CD4-positive, alpha-beta T cell treated with Interleukin-12 subunit alpha and Interleukin-12 subunit beta, for 1 hour (primary cell): ENCODE measurements at regions not wholly inside any gene's neighbourhood (a gene's known extent, or its start where the extent isn't known, plus 50 kb on each side); places are given as distances from the start of the nearest gene placed in this dataset.

Source experiments
- DNase-seq: peaks from one replicate; pipeline ENCODE4 v3.0.0-alpha.2; 2020

- DNase-seq: no peak
Observed at GRCh38 chr1:238892612-238893011, 493.8 kb upstream of the CHRM3 start.

GRCh38 chr1:238861342-238862066, 524.9 kb upstream of the CHRM3 start:
- DNase-seq: no peak

DNA sequence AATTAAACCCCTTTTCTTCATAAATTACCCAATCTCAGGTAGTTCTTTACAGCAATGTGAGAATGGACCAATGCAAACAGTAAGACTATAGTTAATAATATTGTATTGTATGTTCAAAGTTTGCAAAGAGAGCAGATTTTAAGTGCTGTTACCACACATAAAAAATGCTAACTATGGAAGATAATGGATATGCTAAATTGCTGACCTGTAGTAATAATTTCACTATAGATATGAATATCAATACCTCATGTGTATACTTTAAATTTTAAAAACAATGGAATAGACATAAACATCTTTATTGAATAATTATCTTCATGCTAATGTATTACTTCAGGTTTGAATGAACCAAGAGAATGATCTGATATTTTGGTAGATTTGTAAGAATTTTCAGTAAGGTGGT, 552.4 kb upstream of the CHRM3 start:
- DNase-seq: no peak

DNA sequence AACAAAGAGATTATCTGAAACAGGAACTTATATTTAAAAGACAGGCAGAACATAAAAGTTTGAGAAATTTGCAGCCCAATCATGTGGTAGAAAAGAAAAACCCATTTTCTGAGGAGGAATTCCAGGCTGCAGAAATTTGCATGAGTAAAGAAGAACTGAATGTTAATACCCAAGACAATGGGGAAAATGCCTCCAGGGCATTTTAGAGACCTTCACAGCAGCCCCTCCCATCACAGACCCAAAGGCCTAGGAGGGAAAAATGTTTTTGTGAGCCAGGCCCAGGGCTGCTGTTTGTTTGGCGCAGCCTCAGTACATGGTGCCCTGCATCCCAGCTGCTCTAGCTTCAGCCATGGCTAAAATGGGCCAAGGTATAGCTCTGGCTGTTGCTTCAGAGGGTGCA, 554.3 kb upstream of the CHRM3 start:
- no peak for DNase-seq

GRCh38 chr1:238830036-238830611, 556.2 kb upstream of the CHRM3 start:
- no peak for DNase-seq

DNA sequence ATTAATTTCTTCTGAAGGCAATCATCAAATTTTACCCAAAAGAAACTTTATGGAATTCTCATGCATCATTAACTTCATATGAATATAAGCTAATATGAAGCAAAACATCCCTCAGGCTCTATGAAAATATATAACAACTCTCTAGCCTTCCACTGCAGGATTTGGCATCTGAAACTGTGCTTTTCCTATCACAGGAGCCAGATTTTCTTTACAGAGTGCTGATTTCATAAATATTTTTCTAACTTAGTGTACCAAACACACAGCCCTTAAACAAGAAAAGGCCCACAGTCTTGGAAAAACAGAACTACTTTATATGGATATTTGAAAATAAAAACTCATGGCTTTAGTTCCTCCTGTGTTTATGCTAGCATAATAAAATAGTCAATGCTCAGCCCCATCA, 559.5 kb upstream of the CHRM3 start:
- no peak for DNase-seq

DNA sequence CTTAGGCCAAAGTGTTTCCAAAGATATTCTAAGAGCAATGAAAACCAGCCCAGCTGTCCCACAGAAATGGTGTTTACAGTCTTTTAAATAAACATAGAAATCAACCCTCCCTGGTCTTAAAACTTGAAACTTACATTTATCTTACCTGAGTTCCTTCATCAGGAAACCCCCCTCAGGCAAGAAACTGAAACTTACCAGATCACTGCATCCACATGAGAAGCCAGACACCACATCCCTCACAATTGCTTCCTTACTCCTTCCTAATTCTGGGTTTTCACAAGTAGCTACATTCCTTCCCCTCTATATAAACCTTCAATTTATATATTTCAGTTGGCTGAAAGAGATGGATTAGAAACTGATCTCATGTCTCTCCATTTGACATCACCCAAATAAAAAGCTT, 563.0 kb upstream of the CHRM3 start:
- DNase-seq: no peak

- DNase-seq: no peak
Observed at GRCh38 chr1:238811211-238811879, 575.0 kb upstream of the CHRM3 start.

GRCh38 chr1:238790882-238791281, 595.5 kb upstream of the CHRM3 start:
- DNase-seq: no peak

DNA sequence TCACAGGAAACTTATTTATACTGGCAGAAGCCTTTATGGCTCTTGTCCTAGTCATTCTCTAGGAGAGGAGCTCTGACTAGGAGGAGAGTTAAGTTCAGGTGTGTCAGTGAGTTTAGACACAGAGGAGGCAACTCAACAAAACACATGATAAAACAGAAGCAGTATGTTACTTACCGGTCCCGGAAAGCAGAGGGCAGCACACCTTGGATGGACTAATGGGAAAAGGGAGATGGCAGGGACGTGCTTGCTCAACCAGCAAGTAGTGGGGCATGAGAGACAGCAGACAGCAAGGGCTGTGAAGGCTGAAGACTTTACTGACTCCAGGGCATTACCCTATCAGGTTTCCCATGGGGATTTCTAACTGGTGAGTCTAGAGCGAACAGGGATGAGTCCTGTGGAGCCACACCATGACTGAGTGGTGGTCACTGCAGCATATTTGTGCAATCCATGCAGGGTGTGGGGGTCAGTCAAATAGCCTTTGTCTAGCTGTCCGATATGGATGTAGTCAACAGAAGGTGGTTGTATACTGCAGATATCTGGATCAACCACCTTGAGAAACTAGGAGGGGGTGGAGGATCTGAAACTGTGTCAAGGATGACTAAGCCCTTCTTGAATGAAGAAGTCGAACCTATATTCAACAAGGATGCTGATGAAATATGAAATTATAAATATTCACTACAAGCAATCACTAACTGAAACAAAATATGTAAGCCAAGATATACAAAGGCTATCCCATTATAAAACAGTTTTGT, 596.3 kb upstream of the CHRM3 start:
- no peak for DNase-seq

DNA sequence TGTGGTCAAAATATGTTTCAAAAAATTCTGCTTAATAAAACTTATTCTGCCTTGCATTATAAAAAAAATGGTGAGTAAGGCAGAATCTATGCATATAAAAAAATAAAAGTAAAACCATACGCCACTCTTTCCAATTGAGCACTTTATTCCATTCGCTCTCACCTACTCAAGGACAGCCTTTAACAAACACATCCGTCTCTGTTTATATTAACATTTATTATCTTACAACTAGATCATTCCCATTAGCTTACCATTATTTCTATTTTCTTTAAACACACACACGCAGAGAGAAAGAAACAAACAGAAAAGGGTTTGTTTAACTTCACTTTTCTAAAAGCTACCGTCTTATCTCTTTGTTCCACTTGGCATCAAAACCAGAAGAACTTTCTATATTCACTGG, 598.9 kb upstream of the CHRM3 start:
- DNase-seq: no peak

DNA sequence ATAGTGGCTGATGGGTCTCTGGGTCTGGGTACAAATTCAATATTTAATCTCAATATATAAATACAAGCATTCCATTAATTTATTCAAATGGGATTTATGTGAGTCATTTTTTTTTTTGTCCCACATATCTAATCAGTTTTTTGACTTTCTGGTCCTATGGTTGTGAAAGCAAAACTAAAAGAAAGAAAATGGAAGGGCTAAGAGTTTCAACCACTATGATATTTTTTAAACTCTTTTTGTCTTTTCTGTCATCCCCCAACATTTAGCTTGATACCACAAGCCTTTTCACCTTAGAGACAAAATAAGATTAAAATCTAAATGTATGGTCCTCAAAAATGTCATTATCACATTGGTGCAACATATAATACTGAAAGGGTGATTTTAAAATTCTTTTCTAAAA, 602.7 kb upstream of the CHRM3 start:
- DNase-seq: no peak

- DNase-seq: no peak
Observed at GRCh38 chr1:238779716-238780115, 606.7 kb upstream of the CHRM3 start.

GRCh38 chr1:238778113-238778512, 608.3 kb upstream of the CHRM3 start:
- no peak for DNase-seq

- DNase-seq: no peak
Observed at GRCh38 chr1:238777551-238777950, 608.8 kb upstream of the CHRM3 start.

- no peak for DNase-seq
Observed at GRCh38 chr1:238776126-238776525, 610.2 kb upstream of the CHRM3 start.

GRCh38 chr1:238772322-238772721, 614.0 kb upstream of the CHRM3 start:
- DNase-seq: no peak

GRCh38 chr1:238767321-238767720, 619.0 kb upstream of the CHRM3 start:
- no peak for DNase-seq

GRCh38 chr1:238764779-238765178, 621.6 kb upstream of the CHRM3 start:
- DNase-seq: no peak

GRCh38 chr1:238753252-238753651, 633.1 kb upstream of the CHRM3 start:
- DNase-seq: no peak

DNA sequence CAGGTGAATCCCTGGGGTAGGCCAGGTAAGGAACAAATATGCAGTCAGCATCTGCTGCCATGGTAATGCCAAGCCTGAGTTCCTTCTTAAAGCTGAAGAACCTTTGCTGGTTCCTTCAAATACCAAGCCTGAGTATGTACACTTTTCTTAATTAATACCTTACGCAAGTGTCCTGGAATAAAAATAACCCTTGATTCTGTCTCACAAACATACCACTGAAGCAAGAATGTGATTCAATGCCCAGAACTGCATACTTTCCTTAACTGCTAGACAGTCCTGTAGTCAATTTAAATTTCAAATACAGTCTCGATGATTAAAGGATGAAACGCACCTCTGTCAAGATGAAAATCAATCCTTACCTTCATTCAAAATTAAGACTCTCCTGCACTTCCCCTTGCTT, 634.0 kb upstream of the CHRM3 start:
- no peak for DNase-seq

- DNase-seq: no peak
Observed at GRCh38 chr1:238745069-238745468, 641.3 kb upstream of the CHRM3 start.

GRCh38 chr1:238738892-238739291, 647.5 kb upstream of the CHRM3 start:
- no peak for DNase-seq

DNA sequence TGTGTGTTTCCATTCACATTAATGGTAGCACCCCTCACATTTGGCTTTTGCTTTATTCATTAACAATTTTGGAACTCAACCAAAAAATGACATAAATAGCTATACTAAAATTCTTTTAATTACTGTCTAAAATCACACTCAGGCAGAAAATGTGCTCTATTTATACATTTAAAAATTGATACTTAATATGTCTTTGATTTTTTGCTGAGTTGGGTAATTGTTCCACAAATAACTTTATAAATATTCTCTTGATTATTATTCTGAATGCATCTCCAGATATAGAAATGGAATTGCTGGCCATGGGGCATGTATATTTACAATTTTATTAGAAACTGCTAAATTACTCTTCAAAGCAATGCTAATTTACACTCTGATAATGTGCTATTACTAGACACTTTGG, 658.7 kb upstream of the CHRM3 start:
- DNase-seq: no peak
